ENCODE measurements at regions not wholly inside any gene's neighbourhood (a gene's known extent, or its start where the extent isn't known, plus 50 kb on each side); places are given as distances from the start of the nearest gene placed in this dataset.
"Not testable (repeated sequence)": the region's sequence is repeated elsewhere in the genome, so short reads cannot be mapped to it uniquely, and the experiment has no call there.

DNA sequence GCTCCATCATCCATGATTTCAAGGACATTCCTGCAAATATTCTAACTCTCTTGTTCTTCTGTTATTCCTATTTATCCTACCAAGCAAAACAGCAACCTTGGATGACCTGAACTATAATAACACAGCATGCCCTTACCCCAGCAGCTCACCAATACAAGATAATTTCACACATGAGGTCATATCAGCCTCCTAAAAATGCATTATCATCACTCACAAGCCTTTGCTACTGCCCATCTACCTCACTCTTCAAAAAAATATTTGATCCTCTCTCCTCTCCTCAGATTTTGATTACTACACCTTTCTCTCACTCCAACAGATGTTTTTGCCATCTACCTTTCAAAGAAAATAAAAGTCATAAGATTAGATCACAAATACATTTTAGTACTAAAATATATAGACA lies 777.6 kb upstream of the NCAM2 start:
- no peak for DNase-seq

GRCh38 chr21:20221981-20222380 lies 776.2 kb upstream of the NCAM2 start:
- DNase-seq: not testable (repeated sequence)

DNA sequence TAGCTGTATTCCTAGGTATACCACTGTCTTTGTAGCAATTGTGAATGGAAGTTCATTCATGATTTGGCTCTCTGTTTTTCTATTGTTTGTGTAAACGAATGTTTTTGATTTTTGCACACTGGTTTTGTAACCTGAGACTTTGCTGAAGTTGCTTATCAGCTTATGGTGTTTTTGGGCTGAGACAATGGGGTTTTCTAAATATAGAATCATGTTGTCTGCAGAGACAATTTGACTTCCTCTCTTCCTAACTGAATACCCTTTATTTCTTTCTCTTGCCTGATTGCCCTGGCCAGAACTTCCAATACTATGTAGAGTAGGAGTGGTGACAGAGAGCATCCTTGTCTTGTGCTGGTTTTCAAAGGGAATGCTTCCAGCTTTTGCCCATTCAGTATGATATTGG lies 761.6 kb upstream of the NCAM2 start:
- not testable (repeated sequence) for DNase-seq

- no peak for DNase-seq
Measured at GRCh38 chr21:20249401-20249800, 748.8 kb upstream of the NCAM2 start.

DNA sequence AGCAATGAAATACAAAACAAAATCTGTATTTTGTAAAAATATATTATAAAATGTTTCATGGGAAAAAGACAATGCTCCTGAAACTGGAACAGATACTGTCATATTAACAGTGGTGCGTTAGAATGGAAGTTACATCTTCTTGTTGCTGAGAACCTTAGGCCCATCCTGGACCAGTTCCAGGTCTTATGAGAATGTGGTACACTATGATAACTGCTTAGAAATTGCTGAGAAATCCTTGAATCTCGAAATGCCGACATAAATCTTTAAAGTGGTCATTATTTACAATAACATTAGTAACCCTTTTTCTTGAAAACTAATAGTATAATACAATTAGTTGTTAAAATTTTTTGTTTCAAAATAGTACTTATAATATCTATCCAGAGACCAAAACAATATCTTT lies 747.9 kb upstream of the NCAM2 start:
- no peak for DNase-seq

DNA sequence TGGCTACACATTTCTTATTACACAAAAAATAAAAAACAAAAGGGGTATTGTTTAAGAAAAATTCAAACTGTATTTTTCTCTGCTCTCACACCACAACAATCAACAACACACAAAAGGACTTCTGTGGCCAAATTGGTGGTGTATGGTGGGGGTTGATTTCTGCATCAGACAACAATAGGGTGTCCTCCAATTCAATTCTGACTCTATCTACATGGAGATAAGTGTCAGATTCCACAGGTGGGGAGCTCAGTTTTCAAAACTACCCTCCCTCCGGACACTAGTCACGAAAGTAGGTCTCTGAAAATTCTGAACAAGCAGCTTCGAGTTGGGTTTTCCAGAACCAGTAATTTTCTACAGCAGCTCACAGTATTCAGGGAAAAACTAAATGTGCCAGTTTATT lies 744.9 kb upstream of the NCAM2 start:
- DNase-seq: no peak

- DNase-seq: no peak
Measured at GRCh38 chr21:20254964-20255363, 743.2 kb upstream of the NCAM2 start.

GRCh38 chr21:20257052-20257740 lies 741.0 kb upstream of the NCAM2 start:
- DNase-seq: no peak

GRCh38 chr21:20258542-20258941 lies 739.7 kb upstream of the NCAM2 start:
- DNase-seq: no peak

DNA sequence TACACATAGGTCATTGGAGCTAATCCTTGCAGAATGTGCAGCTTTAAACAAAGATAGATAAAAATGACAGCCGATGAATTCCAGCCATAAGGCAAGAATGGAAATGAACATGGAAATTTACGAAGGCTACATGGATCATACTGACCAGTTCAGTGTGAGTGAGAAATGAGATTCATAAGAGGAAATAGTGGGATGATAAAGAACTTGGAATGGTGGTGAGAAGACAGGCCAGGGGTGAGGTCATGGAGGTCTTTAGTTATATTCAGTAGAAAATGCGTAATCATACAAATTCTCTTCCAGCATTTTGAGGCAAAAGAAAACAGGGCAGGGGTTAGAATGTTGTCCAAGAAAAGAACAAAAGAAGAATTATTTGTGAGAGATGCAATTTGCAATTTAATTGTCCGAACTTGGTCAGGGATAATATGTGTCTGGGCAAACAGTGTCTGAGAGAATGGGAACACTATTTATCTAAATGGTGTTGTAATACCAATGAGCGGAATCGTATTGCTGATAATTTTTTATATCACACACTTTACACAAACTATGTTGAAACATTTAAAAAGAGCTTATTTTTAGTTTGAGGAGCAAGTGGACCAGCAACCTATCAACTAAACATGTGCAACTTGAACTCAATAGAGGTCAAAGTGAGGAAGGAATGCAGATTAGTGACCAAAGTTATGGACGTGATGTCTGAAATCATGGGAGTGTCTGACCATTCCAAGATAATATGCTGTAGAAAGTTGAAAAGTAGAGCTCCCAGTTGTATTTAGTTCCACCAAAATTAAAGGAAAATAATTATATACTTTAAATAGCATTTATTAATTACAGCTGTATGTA lies 739.0 kb upstream of the NCAM2 start:
- no peak for DNase-seq

DNA sequence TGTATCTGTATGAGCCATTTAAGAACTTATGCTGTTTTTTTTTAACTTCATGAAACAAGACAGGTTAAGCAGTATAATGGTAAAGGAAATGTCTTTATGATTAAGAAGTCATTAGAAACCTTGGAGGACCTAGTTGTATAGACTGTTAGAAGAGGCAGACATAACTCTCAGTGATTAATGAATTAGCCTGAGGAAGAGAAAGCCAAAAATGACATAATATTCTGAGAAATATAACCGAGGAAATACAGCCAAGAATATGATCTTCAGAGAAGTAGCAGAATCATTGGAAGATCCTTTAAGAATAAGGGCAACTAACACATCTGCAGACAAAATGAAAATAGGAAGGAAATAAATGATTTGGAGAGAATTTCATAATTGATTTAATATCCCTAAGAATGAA lies 738.1 kb upstream of the NCAM2 start:
- no peak for DNase-seq

GRCh38 chr21:20261364-20261763 lies 736.8 kb upstream of the NCAM2 start:
- no peak for DNase-seq

GRCh38 chr21:20265707-20266440 lies 732.3 kb upstream of the NCAM2 start:
- DNase-seq: no peak

- no peak for DNase-seq
Measured at GRCh38 chr21:20266441-20266710, 731.8 kb upstream of the NCAM2 start.

DNA sequence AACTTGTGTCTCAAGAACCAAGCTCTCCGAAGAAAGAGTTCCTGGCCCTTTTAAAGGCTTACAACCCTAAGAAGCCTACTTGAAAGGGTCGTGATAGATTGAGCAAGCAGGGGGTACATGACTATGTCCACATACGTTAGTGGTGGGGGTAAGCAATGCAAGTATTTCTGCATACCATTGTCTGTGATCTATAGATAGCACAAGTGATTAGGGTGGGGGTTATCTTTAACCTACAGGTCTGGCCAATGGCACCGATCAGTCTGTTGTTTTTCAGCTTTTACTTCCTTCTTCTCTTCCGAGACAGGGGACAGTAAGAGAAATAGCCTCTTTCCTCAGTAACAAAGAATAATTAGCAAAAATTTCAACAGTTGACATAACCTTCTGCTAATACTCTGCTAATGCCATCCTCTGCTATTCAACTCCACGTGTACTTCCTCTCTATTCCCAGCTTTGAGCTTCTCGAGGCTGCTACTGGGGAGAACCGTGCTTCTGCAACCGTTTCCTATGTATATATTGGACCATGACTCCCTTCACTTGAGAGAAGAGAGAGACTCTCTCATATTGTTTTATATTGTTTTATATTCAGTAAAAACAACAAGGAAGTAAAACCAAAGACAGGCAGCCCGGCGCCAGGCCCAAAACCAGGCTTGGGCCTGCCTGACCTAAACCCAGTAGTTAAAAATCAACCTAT lies 727.7 kb upstream of the NCAM2 start:
- no peak for DNase-seq

DNA sequence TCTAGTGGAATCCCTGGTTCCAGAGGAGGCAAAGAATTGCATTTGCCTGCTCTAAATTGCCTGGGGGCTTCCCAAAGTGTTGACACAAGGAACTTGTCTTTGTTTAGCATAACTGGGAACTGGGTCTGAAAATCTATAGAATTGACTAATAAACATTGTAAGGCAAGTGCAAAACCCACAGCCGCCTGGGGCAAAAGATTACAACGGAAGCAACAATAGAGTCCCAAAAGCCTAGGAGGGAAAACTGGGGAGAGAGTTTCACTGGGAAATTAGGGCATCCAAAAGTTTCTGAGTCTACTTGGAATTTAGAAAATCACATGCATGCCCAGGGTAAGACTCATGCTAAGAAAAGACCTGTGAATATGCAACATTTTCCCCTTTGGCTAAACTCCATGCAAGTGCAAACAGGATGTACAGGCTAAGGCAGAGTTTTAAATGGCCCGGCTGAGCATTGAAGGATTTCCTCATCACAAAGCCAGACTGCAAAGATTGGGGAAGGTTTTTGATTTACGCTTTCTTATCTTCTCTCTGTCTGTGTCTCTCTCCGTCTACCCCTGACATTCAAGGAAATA lies 725.3 kb upstream of the NCAM2 start:
- peak; percentile 24 for DNase-seq

DNA sequence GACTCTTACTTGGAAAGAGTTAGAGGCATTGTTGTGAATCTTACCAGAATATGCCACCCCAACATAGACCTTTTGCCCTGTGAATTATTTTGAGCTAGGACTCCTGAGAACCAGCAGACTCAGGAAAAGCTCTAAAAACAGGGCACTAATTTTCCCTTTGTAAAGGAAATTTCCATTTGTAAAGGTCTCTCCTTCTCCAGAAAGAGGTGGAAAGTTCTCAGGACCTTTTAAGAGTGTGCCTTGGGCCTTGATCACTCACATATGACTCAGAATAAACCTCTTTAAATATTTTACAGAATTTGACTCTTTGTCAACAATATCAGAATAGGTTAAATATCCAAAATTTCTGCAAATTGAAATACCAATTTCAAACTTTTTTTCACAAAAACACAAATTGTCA lies 721.8 kb upstream of the NCAM2 start:
- no peak for DNase-seq

DNA sequence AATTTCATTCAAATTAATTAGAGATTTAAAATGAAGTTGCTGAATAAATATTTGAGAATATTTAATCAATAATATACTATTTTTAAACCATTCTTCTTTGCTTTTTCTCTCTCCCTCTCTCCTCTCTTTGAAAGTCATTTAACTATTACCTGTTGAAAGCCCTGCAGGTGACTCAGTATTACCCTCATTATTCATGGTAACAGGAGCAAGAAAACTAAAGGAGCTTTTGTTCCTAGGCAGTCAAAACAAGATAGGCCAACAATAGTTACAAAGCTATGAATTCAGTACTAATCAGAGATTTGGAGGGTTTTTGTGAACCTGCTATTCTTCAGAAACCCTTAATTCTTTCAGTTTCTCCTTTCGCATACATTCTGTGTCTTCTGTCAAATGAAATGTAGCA lies 721.3 kb upstream of the NCAM2 start:
- no peak for DNase-seq

DNA sequence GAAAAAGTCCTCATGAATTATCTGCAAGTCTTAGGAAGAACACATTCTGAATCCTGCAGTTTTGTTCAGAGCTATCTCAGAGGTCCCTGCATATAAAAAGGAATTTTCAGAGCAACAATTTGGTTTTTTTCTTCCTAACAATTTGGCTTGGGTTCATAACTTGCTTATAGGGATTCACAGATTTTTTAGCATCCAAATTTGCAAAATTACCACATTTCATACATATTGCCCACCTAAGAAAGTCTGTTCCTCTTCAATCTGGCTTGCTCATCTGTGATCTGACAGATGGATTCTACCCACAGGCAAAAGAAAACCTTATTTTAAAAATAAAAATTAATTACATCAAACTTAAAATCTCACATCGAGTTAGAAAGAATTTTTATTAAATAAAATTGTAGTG lies 714.4 kb upstream of the NCAM2 start:
- DNase-seq: no peak

DNA sequence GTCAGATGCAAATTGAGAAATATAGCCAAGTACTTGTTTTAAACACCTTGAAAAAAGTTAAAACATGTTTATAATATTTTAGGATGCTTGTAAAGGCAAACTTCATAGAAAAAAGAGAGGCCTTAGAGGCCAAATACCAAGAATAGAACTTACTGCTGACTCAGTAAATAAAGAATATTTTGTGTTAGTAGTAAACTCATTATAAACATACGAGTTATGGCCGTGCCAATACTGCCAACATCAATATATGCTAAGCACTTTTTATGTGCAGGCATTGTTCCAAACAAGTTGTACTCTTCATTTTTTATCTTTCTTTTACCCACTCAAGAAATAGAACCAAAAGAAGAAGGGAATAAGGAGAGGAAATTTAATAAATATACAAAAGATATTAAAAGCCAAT lies 705.9 kb upstream of the NCAM2 start:
- DNase-seq: no peak

GRCh38 chr21:20292854-20293253 lies 705.4 kb upstream of the NCAM2 start:
- not testable (repeated sequence) for DNase-seq

GRCh38 chr21:20301395-20301794 lies 696.8 kb upstream of the NCAM2 start:
- DNase-seq: no peak

- no peak for DNase-seq
Measured at GRCh38 chr21:20302084-20302483, 696.1 kb upstream of the NCAM2 start.
